Breast epithelium (tissue), 3 donors: ENCODE measurements at regions not wholly inside any gene's neighbourhood (a gene's known extent, or its start where the extent isn't known, plus 50 kb on each side); places are given as distances from the start of the nearest gene placed in this dataset.

ENCODE experiments used
- CTCF ChIP-seq, 3 donors: fragments of 450-650 bp; IDR thresholded peaks; one replicate each; pipeline ENCODE4 v1.5.1; 2016 to 2017; ENCODE audit warnings: antibody characterized with exemption in 3 of 3, mild to moderate bottlenecking in 3 of 3, moderate library complexity in 3 of 3
- POLR2A ChIP-seq: fragments of 450-650 bp; IDR thresholded peaks from one replicate; pipeline ENCODE4 v1.6.1; 2016; ENCODE audit warnings: antibody characterized with exemption, mild to moderate bottlenecking, moderate library complexity

- TF ChIP-seq POLR2A: no peak
- TF ChIP-seq CTCF (IDR thresholded peaks at IDR 0.05): no peak
These were observed 178.8 kb upstream of the CHST9 start for GRCh38 chr18:27363872-27364271.
